KMS-11 (cell line): ENCODE measurements at regions not wholly inside any gene's neighbourhood (a gene's known extent, or its start where the extent isn't known, plus 50 kb on each side); places are given as distances from the start of the nearest gene placed in this dataset.

Experiments
- H2AFZ ChIP-seq: fragments of 200-600 bp; sonication (generic); 2 replicates; pipeline ENCODE4 v1.6.1; 2016; ENCODE audit warnings: antibody characterized with exemption, mixed run types, low read depth
- H3K27ac ChIP-seq: fragments of 200-600 bp; sonication (generic); 2 replicates; pipeline ENCODE4 v1.6.1; 2016; ENCODE audit warnings: mild to moderate bottlenecking, mixed run types
- H3K27me3 ChIP-seq: fragments of 200-600 bp; sonication (generic); 2 replicates; pipeline ENCODE4 v1.6.1; 2017; ENCODE audit warnings: mild to moderate bottlenecking, low read depth, mixed run types, moderate library complexity; ENCODE audit not compliant: insufficient read depth
- H3K36me3 ChIP-seq: fragments of 200-600 bp; sonication (generic); 2 replicates; pipeline ENCODE4 v1.6.1; 2017; ENCODE audit warnings: mild to moderate bottlenecking, mixed run types; ENCODE audit not compliant: insufficient read depth
- H3K4me1 ChIP-seq: fragments of 200-600 bp; sonication (generic); 2 replicates; pipeline ENCODE4 v1.6.1; 2016; ENCODE audit warnings: mild to moderate bottlenecking, low read depth, mixed run types; ENCODE audit not compliant: poor library complexity, severe bottlenecking
- H3K4me2 ChIP-seq: fragments of 200-600 bp; sonication (generic); 2 replicates; pipeline ENCODE4 v1.7.0; 2016; ENCODE audit warnings: mild to moderate bottlenecking, mixed run types
- H3K4me3 ChIP-seq: fragments of 200-600 bp; sonication (generic); IDR thresholded peaks from 2 replicates; pipeline ENCODE4 v1.6.1; 2017; ENCODE audit warnings: low read depth, low read length, mixed read lengths; ENCODE audit not compliant: insufficient read depth
- H3K79me2 ChIP-seq: fragments of 200-600 bp; sonication (generic); 2 replicates; pipeline ENCODE4 v1.6.1; 2016; ENCODE audit warnings: low read depth, mixed run types; ENCODE audit not compliant: insufficient read depth
- H3K9ac ChIP-seq: fragments of 200-600 bp; sonication (generic); 2 replicates; pipeline ENCODE4 v1.6.1; 2016; ENCODE audit warnings: mild to moderate bottlenecking, mixed run types
- H4K20me1 ChIP-seq: fragments of 200-600 bp; sonication (generic); 2 replicates; pipeline ENCODE4 v1.6.1; 2016; ENCODE audit warnings: mild to moderate bottlenecking, mixed run types; ENCODE audit not compliant: insufficient read depth
- CTCF ChIP-seq: fragments of 200-600 bp; sonication (generic); conservative IDR thresholded peaks from 2 replicates; pipeline ENCODE4 v1.6.1; 2017; ENCODE audit warnings: low read depth, mild to moderate bottlenecking, antibody characterized with exemption, low read length, moderate library complexity, mixed read lengths

- no peaks in the 10 kb centered on the region for H3K27me3 ChIP-seq
- H3K36me3 ChIP-seq, result no peaks in the 10 kb centered on the region
- H3K9ac ChIP-seq, result no peak overlapping the region
- no peak for TF ChIP-seq CTCF
- H3K4me2 ChIP-seq, result no peak overlapping the region
- no peaks in the 10 kb centered on the region for H4K20me1 ChIP-seq
- no peak overlapping the region for H2AFZ ChIP-seq
- no peak overlapping the region for H3K4me3 ChIP-seq
- peaks cover 64% of the 10 kb centered on the region for H3K4me1 ChIP-seq
- no peak overlapping the region for H3K27ac ChIP-seq
- no peaks in the 10 kb centered on the region for H3K79me2 ChIP-seq
Observed at GRCh38 chr11:128298271-128298670, 289.1 kb downstream of the ETS1 start.

GRCh38 chr11:128297805-128298204 lies 289.6 kb downstream of the ETS1 start:
- Histone ChIP-seq H3K4me2 (no peak overlapping the region), H3K36me3 (no peaks in the 10 kb centered on the region), H3K27me3 (no peaks in the 10 kb centered on the region), H4K20me1 (no peaks in the 10 kb centered on the region), H3K4me3 (no peak overlapping the region), H3K9ac (no peak overlapping the region), H3K79me2 (no peaks in the 10 kb centered on the region), H3K4me1 (peaks cover 63% of the 10 kb centered on the region), H2AFZ (no peak overlapping the region), H3K27ac (no peak overlapping the region)
- no peak for TF ChIP-seq CTCF

- Histone ChIP-seq H3K27ac (no peak overlapping the region), H3K79me2 (no peaks in the 10 kb centered on the region), H3K9ac (no peak overlapping the region), H3K4me1 (peaks cover 65% of the 10 kb centered on the region), H3K36me3 (no peaks in the 10 kb centered on the region), H3K27me3 (no peaks in the 10 kb centered on the region), H3K4me3 (no peak overlapping the region), H3K4me2 (no peak overlapping the region), H2AFZ (no peak overlapping the region), H4K20me1 (no peaks in the 10 kb centered on the region)
- no peak for TF ChIP-seq CTCF
Observed at GRCh38 chr11:128297091-128297651, 290.2 kb downstream of the ETS1 start.

DNA sequence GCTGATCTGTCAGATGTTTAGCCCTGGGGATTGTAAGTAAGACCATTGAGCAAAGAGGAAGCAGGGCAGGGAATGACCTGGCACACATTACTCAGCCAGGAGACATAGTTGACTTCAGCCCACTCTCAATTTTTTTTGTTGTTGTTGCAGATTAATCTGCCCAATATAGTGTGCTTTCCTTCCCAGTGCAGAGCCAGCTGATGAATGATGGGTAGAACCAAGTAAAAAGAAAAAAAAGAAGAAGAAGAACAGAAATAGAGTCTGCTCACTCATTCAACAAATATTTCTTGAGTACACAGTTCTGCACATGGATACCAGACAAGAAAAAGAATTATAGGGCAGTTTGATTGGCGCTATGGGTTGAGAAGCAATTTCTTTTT lies 292.7 kb downstream of the ETS1 start:
- H3K9ac ChIP-seq, result no peak overlapping the region
- TF ChIP-seq CTCF, result no peak
- no peaks in the 10 kb centered on the region for H3K36me3 ChIP-seq
- H3K4me1 ChIP-seq, result peaks cover 58% of the 10 kb centered on the region
- no peaks in the 10 kb centered on the region for H4K20me1 ChIP-seq
- H3K27me3 ChIP-seq, result no peaks in the 10 kb centered on the region
- no peak overlapping the region for H2AFZ ChIP-seq
- H3K27ac ChIP-seq, result no peak overlapping the region
- no peaks in the 10 kb centered on the region for H3K79me2 ChIP-seq
- no peak overlapping the region for H3K4me3 ChIP-seq
- H3K4me2 ChIP-seq, result no peak overlapping the region
